Mesenteric fat pad (tissue), 1 donor: ENCODE measurements at regions not wholly inside any gene's neighbourhood (a gene's known extent, or its start where the extent isn't known, plus 50 kb on each side); places are given as distances from the start of the nearest gene placed in this dataset.
"Not testable (repeated sequence)": the region's sequence is repeated elsewhere in the genome, so short reads cannot be mapped to it uniquely, and the experiment has no call there.

Experiments
- DNase-seq: peaks from one replicate; pipeline ENCODE4 v3.0.0-alpha.2; 2020; ENCODE audit warnings: low spot score
- donor health status: DM: yes; HTN: yes; CAD: no.

- DNase-seq, result no peak
Observed at GRCh38 chr9:16052757-16053530, 500.1 kb downstream of the CCDC171 start.

- no peak for DNase-seq
Observed at GRCh38 chr9:16057541-16057940, 504.7 kb downstream of the CCDC171 start.

- DNase-seq, result no peak
Observed at GRCh38 chr9:16058131-16058549, 505.3 kb downstream of the CCDC171 start.

GRCh38 chr9:16060436-16061129 lies 507.7 kb downstream of the CCDC171 start:
- DNase-seq, result no peak

- DNase-seq, result no peak
Observed at GRCh38 chr9:16062542-16063240, 509.8 kb downstream of the CCDC171 start.

- no peak for DNase-seq
Observed at GRCh38 chr9:16063241-16063591, 510.4 kb downstream of the CCDC171 start.

GRCh38 chr9:16064771-16065170 lies 511.9 kb downstream of the CCDC171 start:
- DNase-seq, result no peak

GRCh38 chr9:16066201-16066600 lies 513.4 kb downstream of the CCDC171 start:
- not testable (repeated sequence) for DNase-seq

- no peak for DNase-seq
Observed at GRCh38 chr9:16068476-16068875, 515.6 kb downstream of the CCDC171 start.

GRCh38 chr9:16069249-16069648 lies 516.4 kb downstream of the CCDC171 start:
- DNase-seq, result no peak

- DNase-seq, result no peak
Observed at GRCh38 chr9:16069671-16070454, 517.0 kb downstream of the CCDC171 start.

- DNase-seq, result no peak
Observed at GRCh38 chr9:16070455-16071145, 517.8 kb downstream of the CCDC171 start.

- DNase-seq, result no peak
Observed at GRCh38 chr9:16071400-16071799, 518.6 kb downstream of the CCDC171 start.

- no peak for DNase-seq
Observed at GRCh38 chr9:16074963-16075362, 522.1 kb downstream of the CCDC171 start.

- no peak for DNase-seq
Observed at GRCh38 chr9:16075696-16076095, 522.9 kb downstream of the CCDC171 start.

- no peak for DNase-seq
Observed at GRCh38 chr9:16076511-16076910, 523.7 kb downstream of the CCDC171 start.

GRCh38 chr9:16082796-16083195 lies 530.0 kb downstream of the CCDC171 start:
- DNase-seq, result no peak

- no peak for DNase-seq
Observed at GRCh38 chr9:16085167-16085726, 532.4 kb downstream of the CCDC171 start.

- DNase-seq, result no peak
Observed at GRCh38 chr9:16090907-16091629, 538.2 kb downstream of the CCDC171 start.
